Activated CD8-positive, alpha-beta T cell treated with anti-CD3 and anti-CD28 coated beads for 36 hours (primary cell): ENCODE measurements at regions not wholly inside any gene's neighbourhood (a gene's known extent, or its start where the extent isn't known, plus 50 kb on each side); places are given as distances from the start of the nearest gene placed in this dataset.

Source experiments
- ATAC-seq: fragments of 200-7000 bp; cut with Tn5 transposase; one replicate; pipeline ENCODE4 v1.10.0; 2021; ENCODE audit warnings: mild to moderate bottlenecking, moderate library complexity
- CTCF ChIA-PET: fragments of 350-600 bp; sonication (Branson Sonifier 250); formaldehyde crosslinking; loops from one replicate; lab custom pipeline; 2021; ENCODE audit warnings: antibody characterized with exemption; lab: Charles Lee
- POLR2A ChIA-PET: fragments of 350-600 bp; sonication (Branson Sonifier 250); formaldehyde crosslinking; loops from one replicate; lab custom pipeline; 2021; ENCODE audit warnings: antibody characterized with exemption; lab: Charles Lee
- DNase-seq: peaks from one replicate; pipeline ENCODE4 v3.0.0-alpha.2; 2020
- H3K27ac Mint-ChIP-seq: one replicate; pipeline ENCODE4 v1.8.0; 2021; ENCODE audit warnings: mild to moderate bottlenecking, mixed read lengths
- H3K27me3 Mint-ChIP-seq: one replicate; pipeline ENCODE4 v1.8.0; 2021; ENCODE audit warnings: mixed read lengths
- H3K36me3 Mint-ChIP-seq: one replicate; pipeline ENCODE4 v1.8.0; 2021; ENCODE audit warnings: low read depth, mixed read lengths
- H3K4me1 Mint-ChIP-seq: one replicate; pipeline ENCODE4 v1.8.0; 2021; ENCODE audit warnings: low read depth, mixed read lengths
- H3K4me3 Mint-ChIP-seq: one replicate; pipeline ENCODE4 v1.8.0; 2021; ENCODE audit warnings: mild to moderate bottlenecking, moderate library complexity, mixed read lengths
- H3K9me3 Mint-ChIP-seq: one replicate; pipeline ENCODE4 v1.8.0; 2021; ENCODE audit warnings: mixed read lengths
- intact Hi-C: fragments of 100-400 bp; cut with micrococcal nuclease; formaldehyde crosslinking; loops from one replicate; pipeline ENCODE4 v1.10.0; 2022
- TF ChIP-seq, protein P1 (sequence below): fragments of 200-600 bp; IDR thresholded peaks from one replicate; pipeline ENCODE4 v1.8.0; 2022; ENCODE audit warnings: antibody characterized with exemption, mild to moderate bottlenecking

DNA sequence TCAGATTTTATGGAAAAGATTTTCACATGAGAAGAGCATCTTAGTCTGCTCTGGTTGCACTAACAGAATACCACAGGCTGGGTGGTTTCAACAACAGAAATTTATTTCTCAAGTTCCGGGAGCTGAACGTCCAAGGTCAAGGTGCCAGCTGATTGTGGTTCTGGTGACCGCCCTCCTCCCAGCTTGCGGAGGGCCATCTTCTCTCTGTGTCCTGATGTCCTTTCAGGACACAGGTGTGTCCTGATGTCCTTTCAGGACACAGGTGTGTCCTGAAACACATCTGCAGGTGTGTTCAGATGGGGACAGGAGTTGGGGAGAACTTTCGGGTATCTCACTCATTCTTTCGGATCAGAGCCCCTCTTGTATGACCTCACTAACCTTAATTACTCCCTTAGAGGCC lies 374.9 kb downstream of the SOX11 start:
- TF ChIP-seq, protein P1, sequence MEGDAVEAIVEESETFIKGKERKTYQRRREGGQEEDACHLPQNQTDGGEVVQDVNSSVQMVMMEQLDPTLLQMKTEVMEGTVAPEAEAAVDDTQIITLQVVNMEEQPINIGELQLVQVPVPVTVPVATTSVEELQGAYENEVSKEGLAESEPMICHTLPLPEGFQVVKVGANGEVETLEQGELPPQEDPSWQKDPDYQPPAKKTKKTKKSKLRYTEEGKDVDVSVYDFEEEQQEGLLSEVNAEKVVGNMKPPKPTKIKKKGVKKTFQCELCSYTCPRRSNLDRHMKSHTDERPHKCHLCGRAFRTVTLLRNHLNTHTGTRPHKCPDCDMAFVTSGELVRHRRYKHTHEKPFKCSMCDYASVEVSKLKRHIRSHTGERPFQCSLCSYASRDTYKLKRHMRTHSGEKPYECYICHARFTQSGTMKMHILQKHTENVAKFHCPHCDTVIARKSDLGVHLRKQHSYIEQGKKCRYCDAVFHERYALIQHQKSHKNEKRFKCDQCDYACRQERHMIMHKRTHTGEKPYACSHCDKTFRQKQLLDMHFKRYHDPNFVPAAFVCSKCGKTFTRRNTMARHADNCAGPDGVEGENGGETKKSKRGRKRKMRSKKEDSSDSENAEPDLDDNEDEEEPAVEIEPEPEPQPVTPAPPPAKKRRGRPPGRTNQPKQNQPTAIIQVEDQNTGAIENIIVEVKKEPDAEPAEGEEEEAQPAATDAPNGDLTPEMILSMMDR = no peak
- POLR2A ChIA-PET = no interaction called here

DNA sequence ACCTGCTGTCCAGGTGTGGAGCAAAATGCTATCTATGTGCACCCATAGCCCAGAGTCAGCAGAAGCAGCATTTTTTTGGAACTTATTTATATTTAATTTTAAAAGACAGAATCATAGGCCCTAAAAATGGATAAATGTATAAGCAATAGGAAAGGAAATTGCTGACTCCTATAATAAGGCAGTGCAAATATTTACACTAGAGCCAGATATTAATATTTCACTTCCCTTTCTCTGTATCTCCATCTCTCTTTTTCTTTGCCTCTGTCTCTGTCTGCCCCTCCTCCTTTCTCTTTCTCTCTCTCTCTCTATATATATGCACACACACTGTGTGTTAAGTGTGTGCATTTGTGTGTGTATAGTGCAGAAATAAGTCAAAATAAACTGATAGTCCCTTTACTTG lies 375.6 kb downstream of the SOX11 start:
- ATAC-seq = no peak
- no peaks in the 10 kb centered on the region for H3K36me3 Mint-ChIP-seq

More for the DNA sequence above, 374.9 kb downstream of the SOX11 start:
- intact Hi-C loops = no loop called here
- no peak for DNase-seq
- Mint-ChIP-seq H3K27ac (no peak overlapping the region), H3K9me3 (no peaks in the 10 kb centered on the region), H3K27me3 (no peaks in the 10 kb centered on the region), H3K4me3 (no peak overlapping the region), H3K4me1 (no peaks in the 10 kb centered on the region), H3K36me3 (no peaks in the 10 kb centered on the region)
- no peak for ATAC-seq
- CTCF ChIA-PET = no interaction called here

DNA sequence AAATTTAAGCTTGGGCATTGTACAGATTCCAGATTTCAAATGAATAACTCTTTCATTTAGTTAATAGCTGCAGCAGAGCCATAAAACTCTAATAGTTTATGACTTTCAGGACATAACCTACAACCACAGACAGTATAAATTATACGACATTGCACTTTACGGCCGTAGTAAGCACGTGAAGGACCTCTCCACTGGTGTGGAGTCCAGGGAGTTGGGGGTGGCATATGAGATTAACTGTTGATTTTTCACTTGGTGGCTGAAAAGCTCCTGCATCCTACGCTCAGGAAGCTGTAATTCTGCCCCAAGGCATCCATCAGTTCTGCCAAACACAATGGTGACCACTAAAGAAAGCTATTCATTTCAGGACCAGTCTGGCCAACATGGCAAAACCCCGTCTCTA lies 376.2 kb downstream of the SOX11 start:
- H3K27ac Mint-ChIP-seq = no peak overlapping the region
- no peak overlapping the region for H3K4me3 Mint-ChIP-seq
- H3K27me3 Mint-ChIP-seq = no peaks in the 10 kb centered on the region
- intact Hi-C loops = no loop called here
- CTCF ChIA-PET = no interaction called here
- no peaks in the 10 kb centered on the region for H3K36me3 Mint-ChIP-seq
- H3K9me3 Mint-ChIP-seq = no peaks in the 10 kb centered on the region
- no peaks in the 10 kb centered on the region for H3K4me1 Mint-ChIP-seq
- DNase-seq = no peak
- POLR2A ChIA-PET = no interaction called here
- TF ChIP-seq, protein P1 = no peak
- ATAC-seq = no peak

More for the DNA sequence above, 375.6 kb downstream of the SOX11 start:
- POLR2A ChIA-PET = no interaction called here
- intact Hi-C loops = no loop called here
- CTCF ChIA-PET = no interaction called here
- H3K4me1 Mint-ChIP-seq = no peaks in the 10 kb centered on the region
- H3K9me3 Mint-ChIP-seq = no peaks in the 10 kb centered on the region
- DNase-seq = no peak
- H3K4me3 Mint-ChIP-seq = no peak overlapping the region
- no peak overlapping the region for H3K27ac Mint-ChIP-seq
- TF ChIP-seq, protein P1 = no peak
- no peaks in the 10 kb centered on the region for H3K27me3 Mint-ChIP-seq

DNA sequence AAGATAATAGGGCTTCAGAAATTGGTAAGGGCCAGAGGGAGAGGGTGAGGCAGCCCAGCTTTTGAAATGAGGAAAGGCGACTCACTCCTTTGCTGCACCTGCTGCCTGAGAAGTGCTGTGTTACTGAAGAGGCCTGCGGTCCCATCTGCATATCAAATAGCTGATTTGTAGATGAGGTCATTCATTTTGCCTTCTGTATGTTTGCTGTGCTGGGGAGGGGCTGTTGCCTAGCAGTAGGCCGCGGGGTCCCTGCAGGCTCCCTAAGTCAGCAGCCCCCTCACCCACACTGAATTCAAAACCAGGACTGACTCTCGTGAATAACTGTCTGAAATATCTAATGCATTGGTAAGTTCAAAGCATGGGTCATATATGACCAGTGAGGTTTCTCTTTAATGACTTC lies 377.2 kb downstream of the SOX11 start:
- no peaks in the 10 kb centered on the region for H3K27me3 Mint-ChIP-seq
- no peak overlapping the region for H3K4me3 Mint-ChIP-seq
- no peaks in the 10 kb centered on the region for H3K36me3 Mint-ChIP-seq
- no peaks in the 10 kb centered on the region for H3K9me3 Mint-ChIP-seq
- H3K27ac Mint-ChIP-seq = no peak overlapping the region
- intact Hi-C loops = no loop called here
- no peaks in the 10 kb centered on the region for H3K4me1 Mint-ChIP-seq
- ATAC-seq = no peak
- POLR2A ChIA-PET = no interaction called here
- TF ChIP-seq, protein P1 = no peak
- CTCF ChIA-PET = no interaction called here
- no peak for DNase-seq

DNA sequence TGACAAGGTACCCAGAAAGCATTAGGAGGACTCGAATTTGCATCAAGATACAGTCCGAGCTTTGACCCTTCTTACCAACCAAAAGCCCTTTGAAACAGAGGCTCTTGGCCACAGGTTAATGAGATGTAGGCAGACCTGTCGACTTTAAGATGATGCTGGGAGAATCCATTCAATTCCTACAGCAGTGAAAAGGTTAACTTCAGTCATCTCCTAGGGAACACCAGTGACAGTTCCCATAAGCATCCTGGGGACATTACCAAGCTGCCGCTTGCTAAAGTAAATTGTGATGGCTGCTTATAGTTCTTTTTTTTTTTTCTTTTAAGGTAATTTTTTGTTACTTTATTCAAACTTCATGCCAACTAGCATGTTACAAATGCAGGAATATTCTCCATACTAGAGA lies 379.3 kb downstream of the SOX11 start:
- DNase-seq = no peak
- intact Hi-C loops = no loop called here
- Mint-ChIP-seq H3K4me3 (no peak overlapping the region), H3K9me3 (no peaks in the 10 kb centered on the region), H3K27ac (no peak overlapping the region), H3K4me1 (no peaks in the 10 kb centered on the region), H3K27me3 (no peaks in the 10 kb centered on the region), H3K36me3 (no peaks in the 10 kb centered on the region)
- no peak for ATAC-seq
- ChIA-PET CTCF (interaction anchor here (0.6 kb wide), 1 partner anchor 531 kb away, joined by 3 read pairs; no protein-coding TSS in a partner anchor), POLR2A (no interaction called here)
- TF ChIP-seq, protein P1 = no peak
